Activated CD4-positive, alpha-beta T cell treated with anti-CD3 and anti-CD28 coated beads, Interleukin-2, Interleukin-4, amounts not matched to agents 100 ng/mL and 50 ng/mL, durations not matched to agents 16 hours and 8 hours (primary cell): ENCODE measurements at regions not wholly inside any gene's neighbourhood (a gene's known extent, or its start where the extent isn't known, plus 50 kb on each side); places are given as distances from the start of the nearest gene placed in this dataset.

ENCODE experiments used
- DNase-seq: peaks from one replicate; pipeline ENCODE4 v3.0.0-alpha.2; 2020; ENCODE audit warnings: low spot score

DNA sequence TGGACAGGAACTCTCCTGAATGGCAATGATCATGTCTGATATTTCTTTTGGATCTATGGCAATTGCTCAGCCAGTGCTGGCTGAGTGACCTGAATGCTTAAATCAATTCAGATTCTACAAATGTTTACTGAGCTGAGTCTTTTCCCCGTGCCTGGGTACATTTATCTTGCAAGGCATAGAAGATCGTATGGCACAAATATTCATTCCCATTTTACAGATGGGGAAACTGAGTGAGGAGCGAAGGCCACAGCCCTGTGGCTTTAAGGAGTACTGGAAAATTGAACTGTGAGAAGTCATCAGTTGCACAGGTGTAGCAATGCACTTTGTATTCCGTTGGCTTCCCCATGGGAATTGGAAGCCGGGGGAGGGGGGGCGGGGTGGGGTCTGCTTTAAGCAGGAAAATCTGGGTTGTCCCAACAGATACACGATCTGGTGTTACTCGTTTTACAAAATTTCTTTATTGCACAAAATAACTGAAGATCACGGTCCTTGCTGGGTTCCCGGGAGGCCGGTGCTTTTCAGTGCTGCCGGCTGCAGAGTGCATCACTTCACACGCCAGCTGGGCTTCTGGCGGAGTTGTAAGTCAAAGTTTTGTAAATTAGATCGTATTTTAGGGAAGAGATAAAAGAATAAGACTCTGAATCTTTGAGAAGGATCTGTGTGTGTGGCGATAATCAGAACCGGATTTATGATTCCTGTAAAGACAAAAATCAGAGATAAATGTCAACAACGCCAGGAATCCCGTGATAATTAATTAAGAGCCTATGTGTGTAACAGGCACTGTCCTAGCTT, 75.0 kb upstream of the MAP1LC3B2 start:
- no peak for DNase-seq

DNA sequence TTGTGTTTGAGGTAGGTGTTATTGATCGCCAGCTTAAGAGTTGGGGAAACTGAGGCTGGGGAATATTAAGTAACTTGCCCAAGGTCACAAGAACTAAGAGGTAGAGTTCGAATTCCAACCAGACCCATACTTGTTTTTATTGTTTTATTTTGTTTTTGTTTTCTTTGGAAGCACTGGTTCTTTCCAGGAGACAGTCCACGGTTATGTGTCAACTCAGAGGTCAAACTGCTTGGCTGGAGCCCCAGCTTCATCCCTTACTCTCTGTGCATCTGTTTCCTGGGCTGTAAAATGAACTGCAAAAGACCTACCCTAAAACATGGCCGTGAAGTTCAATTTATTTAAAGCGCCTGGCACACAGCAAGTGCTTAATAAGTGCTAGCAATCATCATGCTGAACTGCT, 74.4 kb upstream of the MAP1LC3B2 start:
- no peak for DNase-seq

DNA sequence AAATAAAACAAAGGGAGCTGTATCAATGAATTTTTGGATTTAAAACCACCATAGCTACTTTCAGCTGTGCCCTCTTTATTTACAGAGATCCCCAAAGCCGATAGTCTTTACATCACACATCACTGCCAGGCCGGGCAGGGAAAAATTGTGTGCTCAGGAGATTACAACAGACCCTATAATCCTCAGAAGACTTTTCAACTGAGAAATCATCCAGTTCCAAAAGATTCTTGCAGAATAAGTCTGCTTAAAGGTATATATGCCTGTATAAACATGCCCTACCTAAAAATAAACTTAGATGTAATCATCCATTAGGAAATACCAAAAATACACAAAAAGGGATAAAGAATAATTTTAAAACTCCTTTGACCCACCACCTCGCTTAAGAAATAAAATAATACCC, 70.1 kb upstream of the MAP1LC3B2 start:
- DNase-seq, result no peak

DNA sequence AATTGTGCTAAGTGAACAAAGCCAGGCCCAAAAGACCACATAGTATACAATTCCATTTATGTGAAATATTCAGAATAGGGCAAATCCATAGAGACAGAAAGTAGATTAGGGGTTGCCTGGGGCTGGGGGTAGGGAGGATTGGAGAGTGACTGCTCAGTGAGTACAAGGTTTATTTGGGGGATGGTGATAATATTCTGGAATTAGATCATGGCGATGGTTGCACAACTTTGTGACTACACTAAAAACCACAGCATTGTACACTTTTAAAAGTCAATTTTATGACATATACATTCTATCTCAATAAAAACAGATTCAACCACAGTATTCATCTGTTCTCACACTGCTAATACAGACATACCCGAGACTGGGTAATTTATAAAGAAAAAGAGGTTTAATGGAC, 68.7 kb upstream of the MAP1LC3B2 start:
- no peak for DNase-seq

DNA sequence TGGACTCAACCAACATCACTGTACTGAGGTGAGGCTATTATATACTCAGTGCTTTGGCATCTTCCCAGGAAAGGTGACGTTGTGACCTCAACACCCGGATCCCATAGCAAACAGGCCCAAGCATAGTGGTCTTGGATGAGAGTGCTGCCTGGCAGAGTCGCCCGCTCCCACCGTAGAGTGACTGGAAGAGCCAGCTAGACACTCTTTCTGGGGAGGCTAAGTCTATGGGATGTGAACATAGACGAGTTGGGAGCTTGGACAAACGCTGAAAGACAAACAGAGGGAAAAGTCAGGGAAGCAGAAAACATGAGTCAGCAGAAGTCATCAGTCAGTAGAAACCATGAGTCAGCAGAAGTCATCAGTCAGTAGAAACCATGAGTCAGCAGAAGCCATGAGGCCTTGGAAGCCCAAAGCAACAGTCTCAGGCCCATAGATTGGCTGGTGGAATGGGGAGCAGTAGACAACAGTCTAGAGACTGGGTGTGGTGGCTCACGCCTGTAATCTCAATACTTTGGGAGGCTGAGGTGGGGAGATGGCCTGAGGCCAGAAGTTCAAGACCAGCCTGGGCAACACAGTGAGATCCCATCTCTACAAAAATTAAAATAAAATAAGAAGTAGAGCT, 66.4 kb upstream of the MAP1LC3B2 start:
- no peak for DNase-seq

DNA sequence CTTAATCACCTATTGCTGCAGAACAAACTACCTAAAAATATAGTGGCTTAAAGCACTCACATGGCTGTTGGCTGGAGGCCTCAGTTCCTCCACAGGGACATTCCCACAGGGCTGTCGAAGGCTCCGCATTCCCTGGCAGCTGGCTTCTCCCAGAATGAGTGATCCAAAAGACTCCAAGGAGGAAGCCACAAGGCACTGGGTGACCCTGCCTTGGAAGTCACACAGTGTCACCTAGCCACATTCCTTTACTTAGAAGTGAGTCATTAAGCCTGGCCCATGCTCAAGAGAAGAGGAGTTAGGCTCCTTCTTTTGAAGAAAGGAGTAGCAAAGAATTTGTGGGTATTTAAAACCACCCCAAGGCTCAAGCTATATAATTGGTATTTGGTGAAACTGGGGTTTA, 63.9 kb upstream of the MAP1LC3B2 start:
- no peak for DNase-seq

DNA sequence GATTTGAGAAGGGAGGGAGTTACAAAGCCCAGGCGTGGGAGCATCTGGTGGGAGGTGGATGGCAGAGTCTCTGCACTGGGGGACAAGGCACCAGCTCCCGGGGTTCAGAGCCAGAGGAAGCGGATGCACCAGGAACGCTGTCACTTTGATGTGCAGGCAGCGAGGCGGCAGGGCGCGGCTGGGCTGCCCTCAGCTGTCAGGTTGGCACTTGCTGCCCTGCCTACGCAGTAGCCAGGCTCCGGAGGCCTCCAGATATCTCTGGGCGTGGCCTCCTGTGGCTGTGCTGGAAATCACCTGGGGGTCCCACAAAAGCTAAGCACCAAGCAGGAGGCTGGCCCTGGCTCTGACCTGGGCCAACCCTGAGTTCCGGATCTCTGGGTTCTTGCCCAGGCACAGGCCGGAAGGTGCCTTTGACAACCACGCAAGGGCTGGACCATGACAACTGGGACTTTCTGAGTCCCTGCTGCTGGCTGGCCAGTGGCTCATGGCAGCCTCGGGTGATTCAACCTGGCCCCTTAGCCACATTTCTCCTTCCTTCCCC, 62.1 kb upstream of the MAP1LC3B2 start:
- no peak for DNase-seq

DNA sequence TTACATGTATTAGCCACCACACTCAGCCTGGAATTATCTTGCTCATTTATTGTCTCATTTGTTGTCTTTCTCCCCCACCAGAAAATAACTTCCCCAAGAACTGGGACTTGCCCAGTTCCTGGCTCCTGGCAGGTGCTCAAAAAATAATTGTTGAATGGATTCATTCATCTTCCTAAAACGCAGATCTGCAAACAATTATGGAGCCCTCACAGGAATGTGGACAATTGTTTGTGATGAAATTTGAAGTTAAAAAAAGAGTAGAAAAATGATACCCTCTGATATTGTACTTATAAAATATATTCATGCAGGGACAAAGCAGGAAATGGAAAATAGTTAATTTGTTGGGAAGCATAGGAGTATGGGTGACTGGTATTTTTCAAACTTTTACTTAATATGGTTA, 60.7 kb upstream of the MAP1LC3B2 start:
- no peak for DNase-seq

DNA sequence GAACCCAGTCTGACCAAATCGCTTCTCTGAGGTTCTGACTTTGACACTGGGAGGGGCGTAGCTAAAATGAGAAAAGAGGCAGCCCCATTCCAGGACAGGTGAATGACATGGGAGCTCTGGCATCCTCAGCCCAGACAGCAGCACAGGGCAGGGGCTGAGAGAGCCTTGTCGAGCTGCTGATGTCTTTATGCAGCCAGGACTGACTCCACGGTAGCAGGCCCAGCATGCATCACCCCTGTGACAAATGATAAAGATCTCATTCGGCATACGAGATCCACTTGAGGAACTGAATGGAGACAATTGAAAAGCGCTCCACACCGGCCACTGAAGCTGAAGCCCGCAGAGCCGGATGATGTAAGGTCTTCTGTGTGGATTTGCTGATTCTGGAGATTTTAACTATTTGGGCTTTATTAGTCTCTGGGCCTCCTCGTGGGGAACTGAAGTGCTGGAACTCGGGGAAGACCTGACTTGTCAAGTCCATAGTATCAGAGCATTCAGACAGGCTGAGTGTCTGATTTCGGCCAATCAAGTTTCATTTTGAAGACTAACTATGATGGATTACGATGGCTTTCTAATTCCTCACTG, 56.9 kb upstream of the MAP1LC3B2 start:
- no peak for DNase-seq

DNA sequence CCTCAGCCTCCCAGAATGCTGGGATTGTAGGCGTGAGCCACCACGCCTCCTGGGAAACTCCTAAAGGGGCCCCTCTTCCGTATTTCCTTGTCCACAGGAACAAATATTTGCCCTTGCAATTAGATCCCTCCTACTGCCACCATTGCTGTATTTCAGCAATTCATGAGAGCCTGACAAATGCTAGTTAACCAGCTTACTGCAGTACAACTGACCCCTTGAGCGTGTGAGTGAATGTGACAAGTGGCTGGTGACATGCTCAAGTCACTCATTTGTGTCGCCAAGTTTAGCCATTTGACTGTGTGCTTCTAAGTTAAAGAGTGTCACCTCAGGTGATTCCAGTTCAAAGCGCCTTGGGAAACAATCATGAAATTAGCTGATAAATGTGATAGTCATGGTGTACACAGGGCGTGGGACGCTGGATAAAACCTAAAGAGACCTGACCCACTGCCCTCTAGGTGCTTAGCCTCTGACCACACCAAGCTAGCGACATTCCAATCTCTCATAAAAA, 56.1 kb upstream of the MAP1LC3B2 start:
- no peak for DNase-seq

DNA sequence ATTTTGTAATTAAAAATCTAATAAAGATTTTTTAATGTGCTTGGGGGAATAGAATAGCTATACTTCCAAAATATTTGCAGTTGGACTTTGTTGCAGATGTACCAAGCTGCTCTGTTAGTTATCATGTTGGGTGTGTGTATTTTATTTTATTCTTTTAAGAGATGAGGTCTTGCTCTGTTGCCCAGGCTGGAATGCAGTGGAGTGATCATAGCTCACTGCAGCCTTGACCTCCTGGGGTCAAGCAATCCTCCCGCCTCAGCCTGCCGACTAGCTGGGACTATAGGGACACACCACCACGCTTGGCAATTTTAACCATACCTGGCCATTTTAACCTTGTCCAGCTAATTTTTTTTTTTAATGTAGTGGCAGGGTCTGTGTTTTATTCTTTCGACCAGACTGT, 54.7 kb upstream of the MAP1LC3B2 start:
- DNase-seq, result no peak

DNA sequence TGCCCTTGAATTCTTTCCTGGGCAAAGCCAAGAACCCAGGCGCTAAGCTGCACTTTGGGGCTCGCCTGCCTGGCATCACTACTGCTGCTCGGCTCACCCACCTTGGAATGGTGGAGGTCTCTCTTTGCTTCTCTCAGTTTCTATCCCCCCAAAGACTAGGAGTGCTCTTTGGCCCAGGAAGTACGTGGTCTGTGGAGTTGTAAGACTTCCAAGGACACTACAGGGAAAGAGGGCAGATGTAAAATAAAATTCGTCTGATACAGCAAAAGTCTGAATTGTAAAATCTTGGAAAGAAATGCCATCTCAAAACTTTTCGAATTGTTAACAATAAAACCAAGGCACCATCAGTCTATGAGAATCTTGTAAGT, 52.5 kb upstream of the MAP1LC3B2 start:
- DNase-seq, result no peak

DNA sequence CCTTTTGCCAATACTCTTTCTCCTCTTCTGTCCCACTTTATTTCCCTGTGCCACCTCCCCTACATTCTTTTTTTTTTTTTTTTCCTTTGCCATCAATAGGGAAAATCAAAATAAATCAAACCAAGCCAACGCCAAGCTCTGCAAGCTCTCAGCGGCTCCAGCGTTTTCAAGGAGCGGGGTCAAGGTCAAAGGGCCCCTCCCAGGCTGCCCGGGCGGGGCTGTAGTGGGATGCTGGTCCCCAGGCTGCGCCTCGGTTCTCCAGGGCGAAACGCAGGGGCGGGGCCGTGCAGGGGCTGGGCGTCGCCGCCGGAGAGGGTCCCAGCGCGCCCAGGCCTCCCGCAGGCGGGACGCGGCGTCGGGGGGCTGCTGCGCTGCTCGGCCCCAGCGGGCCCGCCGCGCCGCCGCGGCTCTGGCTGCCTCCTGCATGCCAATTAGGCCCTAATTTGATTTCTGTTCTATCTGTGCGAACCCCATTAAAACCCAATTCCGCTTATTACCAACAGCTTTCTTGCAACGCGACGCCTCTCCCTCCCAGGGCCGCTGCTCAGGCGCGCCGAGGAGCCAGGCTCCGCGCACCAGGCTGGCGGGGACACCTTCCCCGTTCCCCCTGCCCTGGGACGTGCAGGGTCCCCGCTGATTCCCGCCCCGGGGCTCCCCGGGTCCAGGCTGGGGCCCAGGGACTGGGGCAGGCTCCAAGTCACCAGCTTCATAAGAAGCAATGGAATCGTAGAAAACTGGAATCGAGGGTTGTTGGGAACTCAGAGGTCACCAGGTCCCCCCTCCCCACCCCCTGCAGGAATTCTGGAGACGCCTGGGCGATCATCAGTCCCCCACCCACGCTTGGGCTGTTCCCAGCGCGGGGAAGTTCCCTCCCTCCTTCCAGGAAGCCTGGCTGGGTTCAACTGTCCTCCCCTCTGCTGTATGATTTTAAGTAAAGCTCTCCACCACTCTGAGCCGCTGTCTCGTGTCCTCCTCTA, 50.7 kb upstream of the MAP1LC3B2 start:
- DNase-seq, result no peak
